Right lobe of liver (tissue), 6 donors: ENCODE measurements at regions not wholly inside any gene's neighbourhood (a gene's known extent, or its start where the extent isn't known, plus 50 kb on each side); places are given as distances from the start of the nearest gene placed in this dataset.

Source experiments
- ATAC-seq, 4 donors: fragments of 200-7000 bp; cut with Tn5 transposase; one replicate each; pipeline ENCODE4 v1.9.1; 2020; ENCODE audit warnings: mild to moderate bottlenecking in 4 of 4, moderate library complexity in 4 of 4
- DNase-seq, 3 donors: peaks; one replicate each; pipeline ENCODE4 v3.0.0-alpha.2; 2020
- H3K27ac ChIP-seq, 3 donors: fragments of 200-600 bp; one replicate each; pipeline ENCODE4 v1.8.0; 2022
- H3K27me3 ChIP-seq, 2 donors: fragments of 200-600 bp; one replicate each; pipeline ENCODE4 v1.8.0; 2022
- H3K36me3 ChIP-seq, 4 donors: fragments of 200-600 bp; sonication (generic) in 1 of 4; one replicate each; pipeline versions ENCODE4 v1.5.1 to v1.8.0; 2017 to 2022; ENCODE audit warnings: control low read depth in 1 of 4
- H3K4me1 ChIP-seq, 4 donors: fragments of 200-600 bp; sonication (generic) in 1 of 4; one replicate each; pipeline versions ENCODE4 v1.5.1 to v1.8.0; 2017 to 2022; ENCODE audit warnings: control low read depth in 1 of 4
- H3K4me3 ChIP-seq, 3 donors: fragments of 200-600 bp; one replicate each; pipeline ENCODE4 v1.8.0; 2022
- H3K9me3 ChIP-seq, 4 donors: fragments of 200-600 bp; sonication (generic) in 1 of 4; one replicate each; pipeline versions ENCODE4 v1.5.1 to v1.8.0; 2017 to 2022; ENCODE audit warnings: control low read depth in 1 of 4
- CTCF ChIP-seq, 4 donors: fragments of 200-600 bp in 3 of 4; fragments of 450-650 bp in 1 of 4; IDR thresholded peaks; one replicate each; pipeline versions ENCODE4 v1.5.1 to v1.8.0; 2016 to 2022; ENCODE audit warnings: antibody characterized with exemption in 4 of 4, mild to moderate bottlenecking in 2 of 4
- POLR2A ChIP-seq: fragments of 450-650 bp; IDR thresholded peaks from one replicate; pipeline ENCODE4 v1.6.1; 2017; ENCODE audit warnings: antibody characterized with exemption, mild to moderate bottlenecking
- WGBS: methylation state at CpG from one replicate; pipeline ENCODE4 v1.1.6; 2018; ENCODE audit warnings: low coverage, low lambda C conversion rate; ENCODE audit not compliant: insufficient coverage; ENCODE audit errors: missing lambda C conversion rate; 5-methylcytosine and 5-hydroxymethylcytosine counted together
- intact Hi-C, 2 donors: fragments of 100-400 bp; cut with DNase I; formaldehyde crosslinking; loops; one replicate each; pipeline versions ENCODE4 v1.11.2 to v1.14.1; 2022
- donor health status: DM: no; HTN: yes; CAD: no.
- donor health status: DM: no; HTN: no; CAD: no.
- donor health status: DM: no; HTN: no; CAD: no.
- donor health status: DM: no; HTN: yes; CAD: no.
- donor health status: DM: no; HTN: yes; CAD: no.

GRCh38 chr2:82792316-82792715, 1666.8 kb downstream of the SUCLG1 start:
- ATAC-seq (no peak), DNase-seq (no peak)
- no peaks in the 10 kb centered on the region for H3K9me3 ChIP-seq
- no peaks in the 10 kb centered on the region for H3K36me3 ChIP-seq
- H3K4me3 ChIP-seq: no peak overlapping the region
- 86% methylated on average over 4 of the region's 5 CpGs for WGBS
- intact Hi-C loops: no loop called here
- peaks cover 0 to 6% (median 2%) of the 10 kb centered on the region in 4 donors for H3K4me1 ChIP-seq
- H3K27ac ChIP-seq: no peak overlapping the region
- no peaks in the 10 kb centered on the region for H3K27me3 ChIP-seq
- TF ChIP-seq POLR2A (no peak), CTCF (IDR thresholded peaks at IDR 0.05) (no peak)

GRCh38 chr2:82790206-82791021, 1668.7 kb downstream of the SUCLG1 start:
- TF ChIP-seq CTCF (IDR thresholded peaks at IDR 0.05) (no peak), POLR2A (peak; percentile 73)
- peaks cover 0 to 6% (median 2%) of the 10 kb centered on the region in 4 donors for H3K4me1 ChIP-seq
- WGBS: 23% methylated on average over 16 of the region's 16 CpGs
- peak overlapping the region; percentile 74 to 94 (median 84) for H3K27ac ChIP-seq
- H3K4me3 ChIP-seq: peak overlapping the region; percentile 4 to 49 (median 33)
- peak; percentile 91 to 97 (median 96) for ATAC-seq
- intact Hi-C loops: no loop called here
- no peaks in the 10 kb centered on the region for H3K9me3 ChIP-seq
- H3K36me3 ChIP-seq: no peaks in the 10 kb centered on the region
- DNase-seq: peak; percentile 81 to 92 (median 92)
- H3K27me3 ChIP-seq: no peaks in the 10 kb centered on the region

- peak; percentile 77 to 83 (median 80) for ATAC-seq
- H3K4me1 ChIP-seq: peaks cover 0 to 6% (median 2%) of the 10 kb centered on the region in 4 donors
- intact Hi-C loops: no loop called here
- H3K27ac ChIP-seq: peak overlapping the region; percentile 74 to 94 (median 84)
- H3K9me3 ChIP-seq: no peaks in the 10 kb centered on the region
- H3K36me3 ChIP-seq: no peaks in the 10 kb centered on the region
- no peak for DNase-seq
- H3K27me3 ChIP-seq: no peaks in the 10 kb centered on the region
- WGBS: 18% methylated on average over 2 of the region's 2 CpGs
- H3K4me3 ChIP-seq: peak overlapping the region in 2 of 3 donors; percentile 17 to 49
- TF ChIP-seq CTCF (IDR thresholded peaks at IDR 0.05) (no peak), POLR2A (no peak)
These were observed 1669.3 kb downstream of the SUCLG1 start for GRCh38 chr2:82789851-82790205.

GRCh38 chr2:82781176-82781915, 1677.7 kb downstream of the SUCLG1 start:
- no peak for ATAC-seq
- intact Hi-C loops: no loop called here
- 75% methylated on average over 2 of the region's 2 CpGs for WGBS

More at GRCh38 chr2:82781176-82781915, 1677.7 kb downstream of the SUCLG1 start:
- no peak for TF ChIP-seq CTCF (IDR thresholded peaks at IDR 0.05)
- TF ChIP-seq POLR2A: no peak
- no peaks in the 10 kb centered on the region for H3K4me1 ChIP-seq
- H3K27me3 ChIP-seq: no peaks in the 10 kb centered on the region
- no peak overlapping the region for H3K27ac ChIP-seq
- no peaks in the 10 kb centered on the region for H3K9me3 ChIP-seq
- DNase-seq: no peak
- no peak overlapping the region for H3K4me3 ChIP-seq
- no peaks in the 10 kb centered on the region for H3K36me3 ChIP-seq
